ENCODE measurements at regions not wholly inside any gene's neighbourhood (a gene's known extent, or its start where the extent isn't known, plus 50 kb on each side); places are given as distances from the start of the nearest gene placed in this dataset.

- Mint-ChIP-seq H3K27me3 (ENCODE audit: unreplicated experiment) (peaks cover 2% of the 10 kb centered on the region), H3K4me1 (ENCODE audit: unreplicated experiment) (no peaks in the 10 kb centered on the region), H3K36me3 (ENCODE audit: unreplicated experiment) (no peaks in the 10 kb centered on the region), H3K9me3 (ENCODE audit: unreplicated experiment) (no peaks in the 10 kb centered on the region), H3K27ac (ENCODE audit: unreplicated experiment) (no peak overlapping the region), H3K4me3 (ENCODE audit: unreplicated experiment) (no peak overlapping the region)
- TF ChIP-seq CTCF (IDR thresholded peaks at IDR 0.05), result no peak
- DNase-seq (ENCODE audit: extremely low spot score, unreplicated experiment), result no peak
Measured at GRCh38 chr13:60922576-60923231, 492.9 kb downstream of the PCDH20 start.

DNA sequence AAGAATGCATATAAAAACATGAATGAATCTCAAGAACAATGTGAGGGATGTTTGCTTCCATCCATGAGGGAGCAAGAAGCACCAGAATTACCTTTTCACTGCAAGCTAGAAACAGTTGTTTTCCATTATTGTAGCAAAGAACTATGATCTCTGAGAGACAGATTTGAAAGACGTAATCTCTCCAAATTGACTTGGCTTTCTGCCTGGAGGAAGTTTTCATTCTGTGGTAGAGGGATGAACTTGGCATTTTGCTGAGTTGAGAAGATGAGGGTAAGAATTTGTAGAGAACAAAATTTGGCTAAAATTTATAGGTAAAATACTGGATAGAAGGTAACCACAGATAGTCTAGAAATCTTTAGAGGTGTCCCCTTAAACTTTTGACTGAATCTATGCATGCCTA is 496.8 kb downstream of the TDRD3 start:
- no peak for TF ChIP-seq CTCF (IDR thresholded peaks at IDR 0.05)
- Mint-ChIP-seq H3K9me3 (ENCODE audit: unreplicated experiment) (no peaks in the 10 kb centered on the region), H3K27me3 (ENCODE audit: unreplicated experiment) (peaks cover 2% of the 10 kb centered on the region), H3K4me3 (ENCODE audit: unreplicated experiment) (no peak overlapping the region), H3K4me1 (ENCODE audit: unreplicated experiment) (no peaks in the 10 kb centered on the region), H3K36me3 (ENCODE audit: unreplicated experiment) (no peaks in the 10 kb centered on the region), H3K27ac (ENCODE audit: unreplicated experiment) (no peak overlapping the region)
- DNase-seq (ENCODE audit: extremely low spot score, unreplicated experiment), result no peak

DNA sequence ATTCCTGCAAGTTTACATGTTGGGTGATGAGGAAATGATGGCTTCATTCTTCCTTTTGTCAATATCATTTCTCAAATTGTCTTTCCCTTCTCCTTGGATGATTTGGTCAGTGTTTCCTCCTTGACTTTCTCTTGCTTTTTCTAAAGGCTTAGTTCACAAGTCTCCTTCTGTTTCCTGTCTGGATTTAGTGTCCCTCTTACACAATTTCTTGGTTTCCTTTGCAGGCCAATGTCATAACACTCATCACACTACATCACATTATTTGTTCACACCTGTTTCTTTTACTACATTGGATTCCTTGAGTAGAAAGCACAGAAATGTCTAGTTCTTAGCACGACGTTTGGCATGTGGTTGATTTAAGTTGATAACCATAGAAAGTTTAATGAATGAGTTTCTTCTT is 490.7 kb downstream of the TDRD3 start:
- no peaks in the 10 kb centered on the region for H3K36me3 Mint-ChIP-seq (ENCODE audit: unreplicated experiment)
- no peaks in the 10 kb centered on the region for H3K4me1 Mint-ChIP-seq (ENCODE audit: unreplicated experiment)
- no peak for TF ChIP-seq CTCF (IDR thresholded peaks at IDR 0.05)
- no peak overlapping the region for H3K4me3 Mint-ChIP-seq (ENCODE audit: unreplicated experiment)
- no peak overlapping the region for H3K27ac Mint-ChIP-seq (ENCODE audit: unreplicated experiment)
- H3K9me3 Mint-ChIP-seq (ENCODE audit: unreplicated experiment), result no peaks in the 10 kb centered on the region
- no peak for DNase-seq (ENCODE audit: extremely low spot score, unreplicated experiment)
- no peaks in the 10 kb centered on the region for H3K27me3 Mint-ChIP-seq (ENCODE audit: unreplicated experiment)

DNA sequence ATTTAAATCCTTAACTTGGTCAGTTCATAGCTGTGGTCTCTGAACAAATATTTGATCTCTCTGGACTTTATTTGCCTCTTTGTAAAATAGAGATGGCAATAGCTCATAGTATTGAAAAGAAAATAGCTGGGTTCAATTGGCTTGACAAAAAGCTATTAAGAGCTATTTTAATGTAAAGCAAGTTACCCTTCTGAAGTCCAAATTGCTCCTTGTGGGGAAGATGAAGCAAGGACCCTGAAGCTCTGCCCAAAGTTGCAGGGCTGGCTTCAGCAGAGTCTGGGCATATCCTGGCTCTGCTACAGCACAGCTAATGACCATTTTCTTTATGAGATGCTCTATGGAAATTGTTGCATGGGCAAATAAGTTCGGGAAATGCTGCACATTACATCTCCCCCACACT is 484.5 kb downstream of the TDRD3 start:
- Mint-ChIP-seq H3K4me3 (ENCODE audit: unreplicated experiment) (no peak overlapping the region), H3K36me3 (ENCODE audit: unreplicated experiment) (no peaks in the 10 kb centered on the region), H3K4me1 (ENCODE audit: unreplicated experiment) (no peaks in the 10 kb centered on the region), H3K9me3 (ENCODE audit: unreplicated experiment) (no peaks in the 10 kb centered on the region), H3K27me3 (ENCODE audit: unreplicated experiment) (no peaks in the 10 kb centered on the region), H3K27ac (ENCODE audit: unreplicated experiment) (no peak overlapping the region)
- no peak for TF ChIP-seq CTCF (IDR thresholded peaks at IDR 0.05)
- DNase-seq (ENCODE audit: extremely low spot score, unreplicated experiment), result no peak

DNA sequence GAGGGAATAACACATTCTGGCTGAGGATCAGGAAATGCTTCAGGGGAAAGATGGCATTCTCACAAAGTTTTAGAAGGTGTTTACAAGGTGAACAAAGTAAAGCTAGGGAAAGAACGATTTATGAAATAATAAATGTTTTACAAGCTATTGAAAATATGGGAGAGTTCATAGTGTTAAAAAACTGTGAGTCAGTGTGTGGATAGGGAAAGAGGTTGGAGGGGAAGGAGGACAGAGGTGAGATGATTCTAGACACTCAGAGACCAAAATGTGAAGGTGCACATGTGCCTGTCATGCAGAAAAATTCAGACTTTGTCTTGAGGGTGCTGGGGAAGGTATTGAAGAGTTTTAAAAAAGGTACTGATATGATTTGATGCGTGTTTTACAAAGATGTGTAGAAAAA is 476.1 kb downstream of the TDRD3 start:
- no peak overlapping the region for H3K27ac Mint-ChIP-seq (ENCODE audit: unreplicated experiment)
- TF ChIP-seq CTCF (IDR thresholded peaks at IDR 0.05), result no peak
- peaks cover 4% of the 10 kb centered on the region for H3K27me3 Mint-ChIP-seq (ENCODE audit: unreplicated experiment)
- no peak overlapping the region for H3K4me3 Mint-ChIP-seq (ENCODE audit: unreplicated experiment)
- no peaks in the 10 kb centered on the region for H3K36me3 Mint-ChIP-seq (ENCODE audit: unreplicated experiment)
- H3K4me1 Mint-ChIP-seq (ENCODE audit: unreplicated experiment), result no peaks in the 10 kb centered on the region
- DNase-seq (ENCODE audit: extremely low spot score, unreplicated experiment), result no peak
- H3K9me3 Mint-ChIP-seq (ENCODE audit: unreplicated experiment), result no peaks in the 10 kb centered on the region

All from osteocyte (in vitro differentiated cells).